ENCODE measurements at regions not wholly inside any gene's neighbourhood (a gene's known extent, or its start where the extent isn't known, plus 50 kb on each side); places are given as distances from the start of the nearest gene placed in this dataset.

DNA sequence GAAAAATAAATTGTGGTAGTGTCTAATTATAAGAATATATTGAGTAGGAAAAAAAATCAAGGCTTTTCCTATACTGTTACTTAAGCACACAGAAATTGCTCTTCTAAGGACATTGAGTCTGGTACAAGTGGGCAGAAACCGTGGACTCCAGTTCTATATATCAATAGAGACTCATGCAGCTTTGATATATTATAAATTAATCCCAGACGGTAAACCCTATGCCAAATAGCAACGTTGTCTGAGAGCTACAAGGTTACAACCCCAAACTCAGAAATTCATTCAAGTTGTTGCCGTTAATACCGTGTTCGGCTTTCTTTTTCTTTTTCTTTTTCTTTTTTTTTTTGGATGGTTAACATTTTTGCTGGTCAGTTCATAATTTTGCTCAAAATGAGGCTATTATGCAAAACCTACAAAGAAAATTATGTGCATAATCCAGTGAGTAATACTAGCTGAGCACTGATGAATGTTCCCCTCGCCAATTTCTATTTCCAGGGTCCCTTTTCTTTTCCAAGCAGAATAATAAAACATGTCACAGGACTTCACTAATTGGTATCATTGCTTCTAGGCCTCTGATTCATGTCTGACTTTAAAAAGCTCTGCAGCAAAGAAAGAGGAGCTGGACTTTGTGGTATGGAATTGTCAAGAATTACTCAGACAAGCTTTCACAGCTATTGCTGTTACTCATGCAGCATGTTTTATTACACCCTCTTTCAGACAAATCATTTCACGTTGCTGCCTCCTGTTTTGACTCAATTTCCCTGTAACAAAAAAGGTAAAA, 737.7 kb downstream of the NLGN4X start:
- TF ChIP-seq, protein P1, sequence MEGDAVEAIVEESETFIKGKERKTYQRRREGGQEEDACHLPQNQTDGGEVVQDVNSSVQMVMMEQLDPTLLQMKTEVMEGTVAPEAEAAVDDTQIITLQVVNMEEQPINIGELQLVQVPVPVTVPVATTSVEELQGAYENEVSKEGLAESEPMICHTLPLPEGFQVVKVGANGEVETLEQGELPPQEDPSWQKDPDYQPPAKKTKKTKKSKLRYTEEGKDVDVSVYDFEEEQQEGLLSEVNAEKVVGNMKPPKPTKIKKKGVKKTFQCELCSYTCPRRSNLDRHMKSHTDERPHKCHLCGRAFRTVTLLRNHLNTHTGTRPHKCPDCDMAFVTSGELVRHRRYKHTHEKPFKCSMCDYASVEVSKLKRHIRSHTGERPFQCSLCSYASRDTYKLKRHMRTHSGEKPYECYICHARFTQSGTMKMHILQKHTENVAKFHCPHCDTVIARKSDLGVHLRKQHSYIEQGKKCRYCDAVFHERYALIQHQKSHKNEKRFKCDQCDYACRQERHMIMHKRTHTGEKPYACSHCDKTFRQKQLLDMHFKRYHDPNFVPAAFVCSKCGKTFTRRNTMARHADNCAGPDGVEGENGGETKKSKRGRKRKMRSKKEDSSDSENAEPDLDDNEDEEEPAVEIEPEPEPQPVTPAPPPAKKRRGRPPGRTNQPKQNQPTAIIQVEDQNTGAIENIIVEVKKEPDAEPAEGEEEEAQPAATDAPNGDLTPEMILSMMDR (IDR thresholded peaks at IDR 0.05): no peak
- no peak for TF ChIP-seq ZFX (IDR thresholded peaks at IDR 0.05; ENCODE audit: borderline replicate concordance)
- no peak overlapping the region for H3K27ac ChIP-seq

GRCh38 chrX:5474282-5474681, 754.4 kb downstream of the NLGN4X start:
- no peak for TF ChIP-seq ZFX (IDR thresholded peaks at IDR 0.05; ENCODE audit: borderline replicate concordance)
- TF ChIP-seq, protein P1 (IDR thresholded peaks at IDR 0.05): no peak
- H3K27ac ChIP-seq: no peak overlapping the region

DNA sequence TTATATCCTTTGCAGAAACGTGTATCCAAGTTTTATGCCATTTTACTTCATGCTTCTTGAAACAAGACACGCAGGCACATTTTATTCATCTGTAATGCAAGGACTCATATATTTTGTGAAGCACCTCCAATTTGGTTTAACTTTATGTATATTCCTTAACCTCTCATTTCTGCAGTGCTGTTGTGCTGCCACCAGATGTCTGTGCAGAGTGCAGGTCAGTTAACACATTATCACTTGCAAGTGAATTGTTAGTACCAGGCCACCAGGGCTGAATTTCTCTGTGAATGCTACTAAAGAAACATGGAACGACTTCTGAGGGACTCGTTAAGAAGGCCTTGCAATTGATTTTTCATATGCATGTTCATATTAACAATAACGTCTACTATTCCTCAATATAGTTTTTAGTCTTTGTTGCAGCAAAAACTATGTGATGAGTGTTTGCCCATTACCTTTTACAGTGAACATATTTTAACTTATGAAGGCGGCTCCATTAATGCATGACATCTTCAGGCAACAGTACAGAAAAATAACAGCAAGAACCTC, 770.3 kb downstream of the NLGN4X start:
- no peak overlapping the region for H3K27ac ChIP-seq
- no peak for TF ChIP-seq ZFX (IDR thresholded peaks at IDR 0.05; ENCODE audit: borderline replicate concordance)
- TF ChIP-seq, protein P1 (IDR thresholded peaks at IDR 0.05): no peak

GRCh38 chrX:5449323-5449722, 779.3 kb downstream of the NLGN4X start:
- TF ChIP-seq, protein P1 (IDR thresholded peaks at IDR 0.05): no peak
- TF ChIP-seq ZFX (IDR thresholded peaks at IDR 0.05; ENCODE audit: borderline replicate concordance): no peak
- no peak overlapping the region for H3K27ac ChIP-seq

GRCh38 chrX:5431823-5432222, 796.8 kb downstream of the NLGN4X start:
- H3K27ac ChIP-seq: no peak overlapping the region
- no peak for TF ChIP-seq ZFX (IDR thresholded peaks at IDR 0.05; ENCODE audit: borderline replicate concordance)
- TF ChIP-seq, protein P1 (IDR thresholded peaks at IDR 0.05): no peak

DNA sequence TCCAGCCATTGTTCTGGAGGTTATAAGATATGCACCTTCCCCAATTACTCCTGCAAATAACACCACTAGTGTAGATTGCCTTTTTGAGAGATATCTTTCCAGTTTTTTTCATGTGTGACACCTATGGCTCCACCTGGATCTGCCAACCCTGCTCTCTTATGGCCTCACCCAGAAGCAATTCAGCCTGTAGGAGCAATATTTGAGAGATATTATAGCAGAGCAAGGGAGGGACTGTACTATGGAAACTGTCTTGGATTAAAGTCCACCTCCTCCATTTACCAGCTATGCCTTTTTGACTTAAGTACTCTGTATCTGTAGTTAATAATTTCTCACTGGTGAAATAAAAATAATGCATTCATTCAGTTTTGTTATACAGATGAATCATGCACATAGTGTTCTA, 803.5 kb downstream of the NLGN4X start:
- TF ChIP-seq, protein P1 (IDR thresholded peaks at IDR 0.05): no peak
- no peak for TF ChIP-seq ZFX (IDR thresholded peaks at IDR 0.05; ENCODE audit: borderline replicate concordance)
- no peak overlapping the region for H3K27ac ChIP-seq

GRCh38 chrX:5417381-5417780, 811.3 kb downstream of the NLGN4X start:
- TF ChIP-seq ZFX (IDR thresholded peaks at IDR 0.05; ENCODE audit: borderline replicate concordance): no peak
- TF ChIP-seq, protein P1 (IDR thresholded peaks at IDR 0.05): no peak
- no peak overlapping the region for H3K27ac ChIP-seq
